HG03565 (cell line): ENCODE measurements at regions not wholly inside any gene's neighbourhood (a gene's known extent, or its start where the extent isn't known, plus 50 kb on each side); places are given as distances from the start of the nearest gene placed in this dataset.

Experiments used
- ATAC-seq: cut with Tn5 transposase; IDR thresholded peaks from one replicate; pipeline ENCODE4 v1.9.1; 2021; ENCODE audit warnings: mild to moderate bottlenecking, moderate library complexity; ENCODE audit not compliant: unreplicated experiment

- ATAC-seq = no peak
Measured at GRCh38 chr5:136425921-136426320, 60.6 kb upstream of the TRPC7 start.

DNA sequence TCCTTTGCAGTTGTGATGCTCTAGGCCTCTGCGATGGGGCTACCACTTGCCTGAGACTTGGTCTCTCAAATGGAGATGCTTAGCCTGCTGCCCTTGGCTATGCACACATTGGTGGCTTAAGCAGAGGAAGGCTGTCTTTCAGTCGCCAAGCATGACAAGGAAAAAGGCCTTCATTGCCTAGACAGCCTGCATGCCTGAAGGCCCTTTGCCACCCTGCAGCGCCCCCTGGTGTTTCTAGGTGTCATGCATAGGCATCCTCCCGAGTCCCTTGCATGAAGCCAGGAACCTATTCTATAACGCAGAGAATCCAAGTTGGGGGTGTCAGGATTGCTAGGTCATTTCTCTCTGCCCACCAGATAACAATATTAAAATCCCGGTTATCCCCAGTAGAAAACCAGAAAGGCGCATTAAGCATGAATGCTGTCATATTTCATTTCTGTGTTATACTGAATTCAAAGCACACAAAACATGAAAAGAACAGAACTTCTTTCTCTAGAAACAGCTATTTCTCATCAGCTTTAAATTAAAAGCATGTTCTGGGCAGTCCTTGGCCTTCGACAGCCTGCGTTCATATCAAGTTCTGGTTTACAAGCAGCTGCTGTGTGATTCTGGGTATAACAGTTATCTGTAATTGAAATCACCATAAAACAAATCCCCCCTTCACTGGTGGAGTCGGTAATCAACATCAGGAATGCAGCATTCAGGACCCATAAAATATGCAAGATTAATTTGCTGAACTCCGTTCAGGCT lies 59.7 kb upstream of the TRPC7 start:
- peak; percentile 73 for ATAC-seq

GRCh38 chr5:136423944-136424606 lies 58.7 kb upstream of the TRPC7 start:
- ATAC-seq = no peak

DNA sequence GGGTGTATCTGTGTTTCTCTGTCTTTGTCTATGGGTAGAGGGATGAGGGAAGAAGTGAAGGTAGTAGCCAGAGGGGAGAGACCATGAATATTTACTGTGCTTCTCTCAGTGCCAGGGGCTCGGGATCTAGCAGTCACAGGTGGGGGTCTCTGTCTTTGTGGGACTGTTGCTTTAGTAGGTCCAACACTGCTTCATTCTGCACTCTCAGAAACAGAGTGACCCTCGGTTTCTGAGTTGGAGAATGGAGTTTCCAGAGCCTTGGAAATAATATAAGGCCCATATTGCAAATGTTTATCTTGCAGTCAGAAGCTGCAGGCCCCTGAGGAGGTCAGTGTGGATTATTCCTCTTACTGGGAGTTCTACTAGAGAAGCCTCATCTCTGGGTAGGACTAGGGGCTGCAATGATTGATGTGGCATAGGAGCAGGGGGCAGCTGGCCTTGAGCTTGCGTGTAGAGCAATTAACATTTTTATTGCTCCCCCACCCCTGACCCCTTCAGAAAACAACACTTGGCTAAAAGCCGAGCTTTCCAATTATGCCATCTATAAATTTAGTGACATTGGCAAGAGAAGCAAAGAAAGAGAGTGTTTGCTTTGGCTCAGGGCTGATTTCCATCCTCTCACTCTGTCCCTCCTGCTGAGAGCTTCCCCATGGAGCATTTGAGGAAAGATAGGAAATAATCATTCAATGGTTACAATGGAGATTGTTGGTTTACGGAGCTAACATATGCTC lies 55.0 kb upstream of the TRPC7 start:
- no peak for ATAC-seq

- ATAC-seq = no peak
Measured at GRCh38 chr5:136418301-136418700, 53.0 kb upstream of the TRPC7 start.
